ENCODE measurements at regions not wholly inside any gene's neighbourhood (a gene's known extent, or its start where the extent isn't known, plus 50 kb on each side); places are given as distances from the start of the nearest gene placed in this dataset.

DNA sequence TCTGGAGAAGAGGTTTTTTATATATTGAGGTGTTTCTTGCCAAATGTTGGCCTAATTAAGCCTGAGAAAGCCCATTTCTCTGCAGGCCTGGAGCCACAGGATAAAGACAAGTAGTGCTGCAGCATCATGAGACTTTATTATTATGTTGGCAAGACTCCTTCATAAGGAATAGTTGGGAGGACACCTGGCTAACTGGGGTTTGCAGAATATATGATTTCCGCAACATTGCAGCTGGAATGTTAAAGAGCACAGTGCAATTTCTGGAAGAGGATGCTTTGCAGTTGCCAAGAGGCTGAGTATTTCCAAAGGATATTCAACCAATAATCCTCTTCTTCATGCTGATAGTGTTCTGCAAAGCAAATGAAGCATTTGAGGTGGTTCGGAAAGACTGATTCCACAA, 1512.8 kb upstream of the LRRTM3 start:
- H3K27ac Mint-ChIP-seq: no peak overlapping the region
- Histone ChIP-seq H3K9ac (ENCODE audit: extremely low read depth, low read length, poor library complexity, severe bottlenecking) (no peak overlapping the region), H3K36me3 (ENCODE audit: control insufficient read depth, insufficient read depth, low read length) (no peaks in the 10 kb centered on the region), H3K4me3 (ENCODE audit: low read length) (no peak overlapping the region), H3K27me3 (ENCODE audit: control insufficient read depth, insufficient read depth, low read length, poor library complexity, severe bottlenecking) (no peaks in the 10 kb centered on the region), H3K4me1 (ENCODE audit: control insufficient read depth, insufficient read depth, low read length) (no peaks in the 10 kb centered on the region), H3K9me3 (ENCODE audit: control insufficient read depth, low read length) (peaks cover 15% of the 10 kb centered on the region), H3K27ac (ENCODE audit: low read depth, low read length) (no peak overlapping the region)
- WGBS, 2 experiments (ENCODE audit: insufficient coverage in 1 of 2, insufficient read length in 1 of 2): 90% methylated on average over 1 to 2 of the region's 2 CpGs
- no peak overlapping the region for H3K4me3 Mint-ChIP-seq
- H3K36me3 Mint-ChIP-seq (ENCODE audit: low read depth): peaks cover 2% of the 10 kb centered on the region
- no peaks in the 10 kb centered on the region for H3K27me3 Mint-ChIP-seq (ENCODE audit: insufficient read depth)
- H3K9me3 Mint-ChIP-seq: peaks cover 32% of the 10 kb centered on the region
- H3K4me1 Mint-ChIP-seq: peaks cover 3% of the 10 kb centered on the region
- no peak for DNase-seq
- TF ChIP-seq, protein P1, sequence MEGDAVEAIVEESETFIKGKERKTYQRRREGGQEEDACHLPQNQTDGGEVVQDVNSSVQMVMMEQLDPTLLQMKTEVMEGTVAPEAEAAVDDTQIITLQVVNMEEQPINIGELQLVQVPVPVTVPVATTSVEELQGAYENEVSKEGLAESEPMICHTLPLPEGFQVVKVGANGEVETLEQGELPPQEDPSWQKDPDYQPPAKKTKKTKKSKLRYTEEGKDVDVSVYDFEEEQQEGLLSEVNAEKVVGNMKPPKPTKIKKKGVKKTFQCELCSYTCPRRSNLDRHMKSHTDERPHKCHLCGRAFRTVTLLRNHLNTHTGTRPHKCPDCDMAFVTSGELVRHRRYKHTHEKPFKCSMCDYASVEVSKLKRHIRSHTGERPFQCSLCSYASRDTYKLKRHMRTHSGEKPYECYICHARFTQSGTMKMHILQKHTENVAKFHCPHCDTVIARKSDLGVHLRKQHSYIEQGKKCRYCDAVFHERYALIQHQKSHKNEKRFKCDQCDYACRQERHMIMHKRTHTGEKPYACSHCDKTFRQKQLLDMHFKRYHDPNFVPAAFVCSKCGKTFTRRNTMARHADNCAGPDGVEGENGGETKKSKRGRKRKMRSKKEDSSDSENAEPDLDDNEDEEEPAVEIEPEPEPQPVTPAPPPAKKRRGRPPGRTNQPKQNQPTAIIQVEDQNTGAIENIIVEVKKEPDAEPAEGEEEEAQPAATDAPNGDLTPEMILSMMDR (conservative IDR thresholded peaks at IDR 0.05): no peak

DNA sequence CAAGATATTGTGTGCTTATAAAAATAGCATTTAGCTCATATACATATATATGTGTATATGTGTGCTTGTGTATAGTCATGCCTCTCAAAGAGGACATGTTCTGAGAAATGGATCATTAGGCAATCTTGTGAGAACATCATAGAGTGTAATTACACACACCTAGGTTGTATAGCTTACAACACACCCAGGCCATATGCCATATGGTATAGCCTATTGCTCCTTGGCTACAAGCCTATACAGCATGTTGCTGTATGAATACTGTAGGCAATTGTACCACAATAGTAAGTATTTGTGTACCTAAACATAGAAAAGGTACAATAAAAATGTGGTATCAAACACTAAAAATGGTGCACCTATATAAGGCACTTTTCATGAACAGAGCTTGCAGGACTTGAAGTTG, 1510.5 kb upstream of the LRRTM3 start:
- H3K4me1 ChIP-seq (ENCODE audit: control insufficient read depth, insufficient read depth, low read length): no peaks in the 10 kb centered on the region
- TF ChIP-seq, protein P1 (conservative IDR thresholded peaks at IDR 0.05): no peak
- no peaks in the 10 kb centered on the region for H3K36me3 ChIP-seq (ENCODE audit: control insufficient read depth, insufficient read depth, low read length)
- no peaks in the 10 kb centered on the region for H3K4me1 Mint-ChIP-seq
- no peak overlapping the region for H3K4me3 Mint-ChIP-seq
- H3K27me3 ChIP-seq (ENCODE audit: control insufficient read depth, insufficient read depth, low read length, poor library complexity, severe bottlenecking): no peaks in the 10 kb centered on the region
- no peak overlapping the region for H3K4me3 ChIP-seq (ENCODE audit: low read length)
- H3K27ac Mint-ChIP-seq: no peak overlapping the region
- peaks cover 2% of the 10 kb centered on the region for H3K36me3 Mint-ChIP-seq (ENCODE audit: low read depth)
- no peak overlapping the region for H3K27ac ChIP-seq (ENCODE audit: low read depth, low read length)
- H3K9me3 Mint-ChIP-seq: peaks cover 32% of the 10 kb centered on the region
- no peak overlapping the region for H3K9ac ChIP-seq (ENCODE audit: extremely low read depth, low read length, poor library complexity, severe bottlenecking)
- no peak for DNase-seq
- peaks cover 15% of the 10 kb centered on the region for H3K9me3 ChIP-seq (ENCODE audit: control insufficient read depth, low read length)
- H3K27me3 Mint-ChIP-seq (ENCODE audit: insufficient read depth): no peaks in the 10 kb centered on the region

DNA sequence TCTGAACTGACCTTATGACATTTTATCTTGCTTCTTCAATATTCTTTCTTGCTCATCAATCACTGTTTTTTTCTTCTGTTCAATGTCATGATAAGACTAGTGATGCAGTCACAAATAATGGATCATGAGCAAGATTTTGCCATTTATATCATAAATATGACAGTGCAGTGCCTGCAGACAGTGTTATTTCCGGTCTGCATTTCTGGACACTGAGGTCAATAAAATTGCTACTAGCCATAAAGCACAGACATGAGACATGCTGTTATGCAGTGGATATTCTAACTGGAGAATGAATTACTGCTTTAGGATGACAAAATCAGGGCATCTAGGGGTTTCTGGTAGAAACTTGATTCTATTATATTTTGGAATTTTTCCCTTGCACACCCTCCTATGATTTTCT, 1509.7 kb upstream of the LRRTM3 start:
- Histone ChIP-seq H3K4me1 (ENCODE audit: control insufficient read depth, insufficient read depth, low read length) (no peaks in the 10 kb centered on the region), H3K9ac (ENCODE audit: extremely low read depth, low read length, poor library complexity, severe bottlenecking) (no peak overlapping the region), H3K36me3 (ENCODE audit: control insufficient read depth, insufficient read depth, low read length) (no peaks in the 10 kb centered on the region), H3K27me3 (ENCODE audit: control insufficient read depth, insufficient read depth, low read length, poor library complexity, severe bottlenecking) (no peaks in the 10 kb centered on the region), H3K27ac (ENCODE audit: low read depth, low read length) (no peak overlapping the region), H3K4me3 (ENCODE audit: low read length) (no peak overlapping the region), H3K9me3 (ENCODE audit: control insufficient read depth, low read length) (peaks cover 15% of the 10 kb centered on the region)
- Mint-ChIP-seq H3K4me3 (no peak overlapping the region), H3K27me3 (ENCODE audit: insufficient read depth) (no peaks in the 10 kb centered on the region), H3K4me1 (no peaks in the 10 kb centered on the region), H3K27ac (no peak overlapping the region), H3K36me3 (ENCODE audit: low read depth) (peaks cover 2% of the 10 kb centered on the region), H3K9me3 (peaks cover 32% of the 10 kb centered on the region)
- WGBS, 2 experiments (ENCODE audit: insufficient coverage in 1 of 2, insufficient read length in 1 of 2): 100% methylated on average over 1 of the region's 1 CpG; no CpG with 5 or more reads in 1 of the 2 experiments
- TF ChIP-seq, protein P1 (conservative IDR thresholded peaks at IDR 0.05): no peak
- no peak for DNase-seq
